NCI-H2029 treated with DMSO at 0.1 percent for 48 hours (cell line): ENCODE measurements at regions not wholly inside any gene's neighbourhood (a gene's known extent, or its start where the extent isn't known, plus 50 kb on each side); places are given as distances from the start of the nearest gene placed in this dataset.
"Not testable (repeated sequence)": the region's sequence is repeated elsewhere in the genome, so short reads cannot be mapped to it uniquely, and the experiment has no call there.

Experiments
- DNase-seq: peaks from one replicate; lab custom pipeline; 2025; lab: John Stamatoyannopoulos, UW

- DNase-seq: no peak
Measured at GRCh38 chr2:187206071-187206470, 242.0 kb downstream of the CALCRL start.

- DNase-seq: no peak
Measured at GRCh38 chr2:187198136-187198535, 249.9 kb downstream of the CALCRL start.

DNA sequence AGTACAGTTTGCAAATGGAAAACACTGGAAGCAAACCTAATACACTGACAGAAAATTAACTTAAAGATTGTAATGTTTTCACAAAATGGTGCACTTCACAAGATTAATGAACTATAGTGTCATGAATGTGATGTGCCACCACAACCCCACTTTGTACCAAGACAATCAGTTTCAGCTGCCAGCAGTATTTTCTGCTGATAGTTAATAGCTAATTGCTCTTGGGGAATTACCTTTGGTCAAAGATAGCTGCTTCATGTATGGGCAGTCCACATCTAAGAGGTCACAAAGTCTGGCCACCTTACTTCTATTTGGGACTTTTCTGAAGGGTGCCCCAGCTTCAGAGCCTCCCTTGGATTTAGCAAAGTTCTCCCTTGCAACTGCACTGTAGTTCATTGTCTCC is 254.0 kb downstream of the CALCRL start:
- DNase-seq: no peak

DNA sequence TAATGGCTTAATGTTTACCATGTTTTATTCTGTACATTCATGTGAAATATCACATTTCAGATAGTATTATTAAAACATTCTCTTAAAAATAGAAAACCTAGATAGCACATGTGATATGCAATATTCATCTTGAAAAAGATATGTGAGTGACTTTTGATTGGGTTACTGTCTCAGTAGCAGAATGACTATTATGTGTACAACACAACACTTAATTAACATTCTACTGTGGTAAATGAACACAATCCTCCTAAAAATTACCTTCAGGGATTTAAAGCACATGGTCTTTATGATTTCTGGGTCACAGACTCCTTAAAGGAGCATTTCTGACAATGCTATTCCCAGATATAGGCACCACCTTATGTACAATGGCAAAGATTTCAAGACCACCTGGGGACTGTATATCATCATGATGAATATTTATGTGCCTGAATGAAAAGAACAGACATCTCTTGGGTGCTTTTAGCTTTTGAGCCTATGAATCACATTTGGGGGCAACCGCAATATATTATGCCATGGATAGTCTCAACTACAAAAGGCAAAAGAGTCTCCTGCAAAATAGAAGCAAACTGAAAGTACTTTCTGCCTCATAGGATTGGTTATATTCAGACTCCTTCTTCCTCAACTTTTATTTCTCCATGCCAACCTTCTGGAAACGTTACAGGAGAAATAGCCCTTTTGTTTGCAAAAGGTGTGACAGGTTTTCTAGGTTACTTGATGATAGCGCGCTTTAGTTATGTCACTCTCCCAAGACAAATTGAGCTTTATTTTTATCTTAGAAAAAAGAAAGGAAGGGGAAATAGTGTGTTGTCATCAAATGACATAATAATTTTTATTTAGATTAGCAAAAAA is 259.0 kb downstream of the CALCRL start:
- DNase-seq: no peak

DNA sequence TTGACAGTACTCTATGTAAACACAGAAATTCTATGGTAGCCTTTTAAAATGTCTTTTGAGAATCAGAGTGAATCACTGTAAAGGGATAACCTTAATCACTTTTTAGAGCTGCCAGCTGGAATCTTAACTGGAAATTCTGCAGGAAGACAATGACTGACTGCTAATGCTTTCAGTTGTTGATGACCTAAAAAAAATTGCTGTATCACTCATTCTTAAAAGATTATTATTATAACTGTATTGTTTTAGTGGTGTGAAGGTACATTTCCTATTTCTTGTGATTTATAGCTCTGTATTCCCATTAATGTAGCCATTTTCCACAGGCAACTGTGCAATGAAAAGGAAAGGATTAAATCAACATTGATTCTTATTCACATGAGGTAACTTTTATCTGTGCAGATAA is 260.5 kb downstream of the CALCRL start:
- no peak for DNase-seq

- DNase-seq: no peak
Measured at GRCh38 chr2:187180529-187180928, 267.5 kb downstream of the CALCRL start.

- not testable (repeated sequence) for DNase-seq
Measured at GRCh38 chr2:187178876-187179275, 269.2 kb downstream of the CALCRL start.

DNA sequence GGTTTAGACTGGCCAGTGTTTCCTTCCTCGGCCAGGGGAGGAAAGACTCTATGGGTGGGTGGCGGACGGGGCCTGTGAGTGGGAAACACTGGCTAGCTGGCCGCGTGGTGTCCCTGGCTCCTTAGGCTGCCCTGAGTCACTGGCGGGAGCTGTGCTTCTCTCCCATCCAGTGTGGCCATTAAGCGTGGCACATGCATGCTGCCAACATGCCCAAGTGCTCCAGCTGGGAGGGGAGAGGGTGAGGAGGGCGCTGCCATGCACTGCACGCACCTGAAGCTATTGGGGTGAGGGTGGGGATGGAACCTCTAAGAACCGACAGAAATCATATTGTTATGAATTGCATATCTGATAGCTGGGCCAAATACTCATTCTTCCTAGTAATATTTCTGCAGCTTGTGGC is 270.8 kb downstream of the CALCRL start:
- DNase-seq: no peak

DNA sequence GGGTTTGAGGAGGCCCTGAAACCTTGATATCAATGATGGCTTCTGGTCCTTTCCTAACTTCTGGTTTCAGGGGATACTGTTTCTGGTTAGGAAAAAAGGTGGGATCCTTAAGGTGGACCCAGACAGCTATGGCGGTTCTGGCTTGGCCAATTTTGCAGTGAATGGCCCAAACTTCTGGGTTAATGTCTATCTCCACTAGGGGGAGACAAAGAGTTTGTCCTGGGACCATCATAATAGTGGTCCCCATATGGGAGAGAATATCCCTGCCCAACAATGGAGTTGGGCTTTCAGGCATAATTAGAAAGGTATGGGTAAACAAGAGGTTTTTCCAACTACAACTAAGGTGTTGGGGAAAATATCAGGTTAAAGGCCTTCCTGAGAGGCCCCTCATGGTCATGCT is 273.5 kb downstream of the CALCRL start:
- no peak for DNase-seq

- no peak for DNase-seq
Measured at GRCh38 chr2:187171318-187171717, 276.7 kb downstream of the CALCRL start.

- peak; percentile 52 for DNase-seq
Measured at GRCh38 chr2:187169864-187170263, 278.2 kb downstream of the CALCRL start.

DNA sequence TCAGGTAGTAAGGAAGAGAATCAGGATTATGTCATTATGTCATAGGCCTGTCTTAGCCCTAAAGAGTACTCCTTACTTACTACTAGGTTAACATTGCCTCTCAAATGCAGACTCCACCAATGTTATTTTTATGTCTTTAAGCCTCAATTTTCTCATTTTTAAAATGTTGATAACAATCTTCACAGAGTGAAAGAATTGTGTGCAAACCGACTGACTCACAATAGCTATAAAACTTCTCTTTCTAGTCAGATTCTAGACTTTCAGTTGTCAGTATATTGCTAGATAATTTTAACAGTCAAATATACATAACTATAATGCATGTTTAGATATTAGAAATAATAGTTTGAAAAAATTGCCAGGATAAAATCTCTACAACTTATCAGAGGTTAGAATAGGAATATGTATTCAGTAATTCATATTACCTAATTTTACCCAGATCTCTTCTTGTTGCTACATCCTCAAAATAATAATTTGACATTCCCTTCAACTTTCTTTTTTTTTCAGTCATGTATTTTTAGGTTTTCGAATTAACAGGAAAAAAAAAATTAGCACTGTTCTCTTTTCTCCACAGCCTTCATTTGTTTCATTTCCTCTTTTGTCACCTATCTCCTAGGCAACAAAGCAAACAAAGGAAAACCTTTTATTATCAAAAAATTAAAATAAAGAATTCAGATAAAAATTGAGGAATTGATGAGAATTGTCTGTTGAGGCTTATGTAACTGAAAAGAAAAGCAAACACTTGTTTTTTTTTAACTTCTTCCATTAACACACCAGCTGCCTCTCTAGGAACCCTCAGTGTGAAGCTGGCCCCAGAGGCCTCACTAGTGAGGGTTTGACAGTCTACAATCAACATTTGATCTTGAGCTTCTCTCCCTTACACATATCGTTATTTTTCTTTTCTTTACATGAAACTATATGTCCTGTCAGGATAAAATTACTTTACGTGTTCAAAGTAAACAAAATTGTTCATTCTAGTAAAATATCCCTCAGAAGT is 279.0 kb downstream of the CALCRL start:
- DNase-seq: no peak

DNA sequence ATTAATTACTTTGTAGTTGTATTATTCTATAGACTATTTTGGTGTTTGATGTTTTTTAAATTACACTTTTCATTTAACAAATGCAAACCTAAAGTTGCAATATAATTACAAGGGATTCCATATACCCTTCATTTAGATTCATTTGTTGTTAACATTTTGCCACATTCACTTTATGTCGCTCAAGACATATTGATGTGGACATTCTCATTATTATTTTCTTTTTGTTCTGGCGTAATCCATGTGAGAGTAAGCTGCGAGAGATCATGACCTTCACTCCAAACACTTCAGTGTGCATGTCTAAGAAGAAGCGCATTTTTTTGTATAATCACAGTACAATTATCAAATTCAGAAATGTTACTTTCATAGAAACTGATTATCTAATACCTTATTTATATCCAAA is 280.6 kb downstream of the CALCRL start:
- DNase-seq: no peak

GRCh38 chr2:187165936-187166610 is 282.0 kb downstream of the CALCRL start:
- DNase-seq: no peak

GRCh38 chr2:187158452-187158851 is 289.6 kb downstream of the CALCRL start:
- no peak for DNase-seq

- DNase-seq: no peak
Measured at GRCh38 chr2:187157046-187157445, 291.0 kb downstream of the CALCRL start.

- DNase-seq: no peak
Measured at GRCh38 chr2:187155476-187155875, 292.6 kb downstream of the CALCRL start.

DNA sequence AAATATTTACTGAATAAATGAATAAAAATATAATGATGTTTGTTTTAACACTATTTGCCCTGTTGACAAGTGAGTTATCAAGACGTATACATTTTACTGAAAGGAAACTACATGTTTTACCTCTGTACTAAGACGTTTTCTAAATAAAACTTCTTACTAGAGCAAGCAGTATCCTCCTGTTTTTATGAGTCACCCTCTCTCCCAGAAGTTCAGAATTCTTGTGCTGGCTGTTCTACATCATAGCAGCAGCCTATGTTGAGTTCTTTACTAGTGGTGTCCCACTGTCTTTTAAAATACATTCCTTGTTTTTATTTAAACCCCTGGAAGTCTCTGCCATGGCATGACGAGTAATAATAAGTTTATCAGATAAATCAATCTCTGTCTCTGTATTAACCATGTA is 297.4 kb downstream of the CALCRL start:
- DNase-seq: no peak

DNA sequence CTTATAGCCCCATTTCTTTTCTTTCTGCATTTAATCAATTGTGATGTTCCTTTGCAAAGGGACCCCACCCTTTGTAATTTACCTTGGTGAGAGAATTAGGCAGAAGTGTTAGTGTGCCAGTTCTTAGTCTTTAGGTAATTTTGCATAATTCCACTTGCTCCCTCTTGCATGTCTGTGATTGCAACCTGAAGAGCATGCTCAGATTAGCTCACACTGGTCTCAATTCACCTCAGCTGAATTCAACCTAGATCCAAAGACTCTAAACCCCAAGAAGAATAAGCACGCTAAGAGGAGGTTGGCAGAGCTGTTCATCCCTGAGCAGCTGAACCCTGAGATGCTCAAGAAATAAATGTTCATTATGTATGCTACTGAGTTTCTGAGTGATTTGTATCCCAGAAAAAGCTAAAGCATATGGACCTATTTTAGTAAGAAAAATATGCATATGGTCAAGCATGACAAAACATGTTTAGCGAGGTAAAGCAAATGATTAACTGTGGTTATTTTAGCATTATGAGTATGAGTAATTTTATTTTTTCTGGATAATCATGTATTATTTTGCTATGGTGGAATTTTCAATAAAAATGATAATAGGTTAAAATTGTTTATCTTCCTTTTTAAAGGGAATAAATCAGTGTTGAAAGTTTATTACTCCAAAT is 299.2 kb upstream of the ZSWIM2 start:
- DNase-seq: no peak

DNA sequence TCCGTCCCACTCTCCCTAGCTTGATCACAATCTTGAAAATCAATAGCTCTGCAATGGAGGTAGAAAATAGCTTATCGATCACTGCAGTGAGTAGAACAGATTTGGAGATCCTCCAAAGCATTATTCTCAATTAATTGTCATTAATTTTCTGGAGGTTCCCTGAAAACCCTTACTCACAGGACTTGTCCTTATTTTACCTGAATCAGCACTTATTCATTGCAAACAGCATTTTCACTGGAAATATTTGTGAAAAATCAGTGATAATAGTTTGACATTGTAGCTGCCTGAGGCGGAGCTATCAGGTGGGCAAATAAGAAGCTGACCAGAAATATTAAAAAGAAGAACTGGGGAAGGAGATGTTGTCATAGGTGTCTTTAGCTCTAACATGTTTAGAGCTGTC is 294.6 kb upstream of the ZSWIM2 start:
- no peak for DNase-seq

DNA sequence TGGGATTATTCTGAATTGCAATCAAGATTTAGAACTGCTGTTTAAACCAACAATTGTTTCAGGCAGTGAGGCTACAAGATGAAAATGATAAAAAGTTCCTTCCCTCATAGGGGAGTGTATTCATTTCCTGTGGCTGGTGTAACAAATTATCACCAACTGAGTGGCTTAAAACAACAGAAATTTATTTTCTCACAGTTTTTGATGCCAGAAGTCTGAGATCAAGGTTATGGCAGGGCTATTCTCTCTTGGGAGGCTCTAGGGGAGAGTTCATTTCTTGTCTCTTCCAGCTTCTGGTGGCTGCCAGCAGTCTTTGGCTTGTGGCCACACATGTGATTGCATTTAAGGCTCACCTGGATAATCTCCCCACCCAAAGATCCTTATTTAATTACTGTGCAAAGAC is 290.5 kb upstream of the ZSWIM2 start:
- DNase-seq: no peak

GRCh38 chr2:187138265-187138664 is 289.3 kb upstream of the ZSWIM2 start:
- DNase-seq: no peak
